Kidney (tissue), 13 donors: ENCODE measurements at regions not wholly inside any gene's neighbourhood (a gene's known extent, or its start where the extent isn't known, plus 50 kb on each side); places are given as distances from the start of the nearest gene placed in this dataset.

Source experiments
- DNase-seq, 5 donors: peaks; one replicate each; pipeline ENCODE4 v3.0.0-alpha.2; 2013 to 2020
- FAIRE-seq: peaks from 2 replicates; lab custom pipeline; 2012; peaks lifted over from hg19 to GRCh38; lab: Jason Lieb, UNC
- H3K27ac ChIP-seq, 2 donors: one replicate each; pipeline ENCODE4 v1.7.0; 2013; ENCODE audit warnings: low read depth in 2 of 2, low read length in 2 of 2, inconsistent platforms in 1 of 2
- H3K27me3 ChIP-seq: one replicate; pipeline ENCODE4 v1.7.1; 2013; ENCODE audit warnings: low read length, inconsistent platforms; ENCODE audit not compliant: control insufficient read depth, insufficient read depth
- H3K36me3 ChIP-seq, 3 donors: one replicate each; pipeline versions ENCODE4 v1.7.0 to v1.7.1; 2013; ENCODE audit warnings: low read length in 3 of 3, control low read depth in 1 of 3, inconsistent platforms in 1 of 3; ENCODE audit not compliant: insufficient read depth in 3 of 3, control insufficient read depth in 2 of 3
- H3K4me1 ChIP-seq, 3 donors: one replicate each; pipeline versions ENCODE4 v1.7.0 to v1.7.1; 2013; ENCODE audit warnings: low read length in 3 of 3, inconsistent platforms in 1 of 3, low read depth in 1 of 3; ENCODE audit not compliant: control insufficient read depth in 2 of 3, insufficient read depth in 2 of 3
- H3K4me3 ChIP-seq, 3 donors: one replicate each; pipeline versions ENCODE4 v1.7.0 to v1.8.1; 2013; ENCODE audit warnings: low read length in 3 of 3, control low read depth in 1 of 3, inconsistent platforms in 1 of 3
- H3K9ac ChIP-seq, 3 donors: one replicate each; pipeline versions ENCODE4 v1.7.0 to v1.7.1; 2013; ENCODE audit warnings: low read length in 3 of 3, control low read depth in 1 of 3, inconsistent platforms in 1 of 3
- H3K9me3 ChIP-seq, 3 donors: one replicate each; pipeline versions ENCODE4 v1.7.0 to v1.7.1; 2013; ENCODE audit warnings: low read length in 3 of 3, control low read depth in 1 of 3, inconsistent platforms in 1 of 3; ENCODE audit not compliant: control insufficient read depth in 2 of 3, insufficient read depth in 1 of 3
- CTCF ChIP-seq: IDR thresholded peaks from 3 replicates; pipeline ENCODE4 v1.5.1; 2012; ENCODE audit warnings: mild to moderate bottlenecking, moderate library complexity, borderline replicate concordance; ENCODE audit not compliant: insufficient read depth; ENCODE audit errors: extremely low read depth
- intact Hi-C: fragments of 100-400 bp; cut with DNase I; formaldehyde crosslinking; loops from one replicate; pipeline ENCODE4 v1.11.1; 2022
- donor health status: control.
- donor health status: control.
- donor health status: control.
- donor health status: control.
- donor health status: control.
- donor health status: DM: yes; HTN: yes; CAD: no.
- donor health status: Normal renal cell carcinoma (clear cell type).

GRCh38 chr15:91520850-91521249 lies 332.7 kb upstream of the SLCO3A1 start:
- no peaks in the 10 kb centered on the region for H3K9me3 ChIP-seq
- H3K4me3 ChIP-seq = no peak overlapping the region
- H3K9ac ChIP-seq = no peak overlapping the region
- no peaks in the 10 kb centered on the region for H3K36me3 ChIP-seq
- no peak for TF ChIP-seq CTCF
- DNase-seq (no peak), FAIRE-seq (no peak)
- no peaks in the 10 kb centered on the region for H3K27me3 ChIP-seq
- no peak overlapping the region for H3K27ac ChIP-seq
- H3K4me1 ChIP-seq = no peaks in the 10 kb centered on the region
- intact Hi-C loops = no loop called here

- no peak overlapping the region for H3K4me3 ChIP-seq
- H3K36me3 ChIP-seq = no peaks in the 10 kb centered on the region
- H3K9me3 ChIP-seq = no peaks in the 10 kb centered on the region
- H3K27me3 ChIP-seq = no peaks in the 10 kb centered on the region
- no peak overlapping the region for H3K27ac ChIP-seq
- intact Hi-C loops = no loop called here
- H3K9ac ChIP-seq = no peak overlapping the region
- FAIRE-seq (no peak), DNase-seq (no peak)
- no peak for TF ChIP-seq CTCF
- no peaks in the 10 kb centered on the region for H3K4me1 ChIP-seq
Measured at GRCh38 chr15:91521548-91521947, 332.0 kb upstream of the SLCO3A1 start.

- no peaks in the 10 kb centered on the region for H3K4me1 ChIP-seq
- H3K27me3 ChIP-seq = no peaks in the 10 kb centered on the region
- TF ChIP-seq CTCF = no peak
- DNase-seq (no peak), FAIRE-seq (no peak)
- H3K9me3 ChIP-seq = no peaks in the 10 kb centered on the region
- no peak overlapping the region for H3K4me3 ChIP-seq
- H3K27ac ChIP-seq = no peak overlapping the region
- intact Hi-C loops = no loop called here
- H3K9ac ChIP-seq = no peak overlapping the region
- H3K36me3 ChIP-seq = no peaks in the 10 kb centered on the region
Measured at GRCh38 chr15:91521996-91522395, 331.5 kb upstream of the SLCO3A1 start.
